Tibial nerve (tissue), 4 donors: ENCODE measurements at regions not wholly inside any gene's neighbourhood (a gene's known extent, or its start where the extent isn't known, plus 50 kb on each side); places are given as distances from the start of the nearest gene placed in this dataset.

ENCODE experiments used
- EP300 ChIP-seq, 2 donors: sonication (generic); formaldehyde crosslinking; IDR thresholded peaks; one replicate each; pipeline ENCODE4 v1.6.1; 2017; ENCODE audit warnings: antibody characterized with exemption in 2 of 2, mild to moderate bottlenecking in 1 of 2
- TF ChIP-seq, protein P1 (sequence below), 5 experiments: fragments of 200-600 bp in 3 of 5; fragments of 450-650 bp in 2 of 5; sonication (generic) in 3 of 5; IDR thresholded peaks; one replicate each; pipeline ENCODE4 v1.5.1; 2016 to 2019; ENCODE audit warnings: antibody characterized with exemption in 5 of 5, mild to moderate bottlenecking in 3 of 5, moderate library complexity in 2 of 5

DNA sequence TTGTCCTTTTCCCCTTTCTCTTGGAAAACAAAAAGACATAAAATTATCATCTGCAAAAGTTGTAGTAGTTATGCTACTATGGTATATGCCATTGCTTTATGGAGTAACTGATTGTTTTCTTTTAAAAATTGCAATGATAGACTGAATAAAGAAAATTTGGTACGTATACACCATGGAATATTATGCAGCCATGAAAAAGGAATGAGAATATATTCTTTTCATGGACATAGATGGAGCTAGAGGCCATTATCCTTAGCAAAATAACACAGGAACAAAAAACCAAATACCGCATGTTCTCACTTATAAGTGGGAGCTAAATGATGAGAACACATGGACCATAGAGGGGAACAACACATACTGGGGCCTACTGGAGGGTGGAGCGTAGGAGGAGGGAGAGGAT lies 538.8 kb downstream of the PLXDC2 start:
- TF ChIP-seq EP300 (IDR thresholded peaks at IDR 0.05) = no peak
- TF ChIP-seq, protein P1, sequence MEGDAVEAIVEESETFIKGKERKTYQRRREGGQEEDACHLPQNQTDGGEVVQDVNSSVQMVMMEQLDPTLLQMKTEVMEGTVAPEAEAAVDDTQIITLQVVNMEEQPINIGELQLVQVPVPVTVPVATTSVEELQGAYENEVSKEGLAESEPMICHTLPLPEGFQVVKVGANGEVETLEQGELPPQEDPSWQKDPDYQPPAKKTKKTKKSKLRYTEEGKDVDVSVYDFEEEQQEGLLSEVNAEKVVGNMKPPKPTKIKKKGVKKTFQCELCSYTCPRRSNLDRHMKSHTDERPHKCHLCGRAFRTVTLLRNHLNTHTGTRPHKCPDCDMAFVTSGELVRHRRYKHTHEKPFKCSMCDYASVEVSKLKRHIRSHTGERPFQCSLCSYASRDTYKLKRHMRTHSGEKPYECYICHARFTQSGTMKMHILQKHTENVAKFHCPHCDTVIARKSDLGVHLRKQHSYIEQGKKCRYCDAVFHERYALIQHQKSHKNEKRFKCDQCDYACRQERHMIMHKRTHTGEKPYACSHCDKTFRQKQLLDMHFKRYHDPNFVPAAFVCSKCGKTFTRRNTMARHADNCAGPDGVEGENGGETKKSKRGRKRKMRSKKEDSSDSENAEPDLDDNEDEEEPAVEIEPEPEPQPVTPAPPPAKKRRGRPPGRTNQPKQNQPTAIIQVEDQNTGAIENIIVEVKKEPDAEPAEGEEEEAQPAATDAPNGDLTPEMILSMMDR (IDR thresholded peaks at IDR 0.05) = no peak
